ENCODE measurements at regions not wholly inside any gene's neighbourhood (a gene's known extent, or its start where the extent isn't known, plus 50 kb on each side); places are given as distances from the start of the nearest gene placed in this dataset.

DNA sequence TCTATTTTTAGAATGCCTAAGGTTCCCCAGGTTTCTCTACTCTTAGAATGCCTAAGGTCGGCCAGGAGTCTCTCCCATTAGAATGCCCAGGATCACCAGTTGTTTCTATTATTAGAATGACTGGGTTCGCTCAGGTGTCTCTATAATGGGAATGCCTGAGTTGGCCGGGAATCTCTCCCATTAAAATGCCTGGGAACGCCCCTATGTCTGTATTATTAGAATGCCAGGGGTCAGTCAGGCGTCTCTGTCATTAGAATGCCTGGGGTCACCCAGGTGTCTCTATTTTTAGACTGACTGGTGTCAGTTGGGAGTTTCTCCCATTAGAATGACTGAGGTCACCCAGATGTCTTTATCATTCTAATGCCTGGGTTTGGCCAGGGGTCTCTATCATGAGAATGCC, 2252.5 kb downstream of the TP53TG3F start:
- Mint-ChIP-seq H3K9me3 (peaks cover 21% of the 10 kb centered on the region), H3K27me3 (no peaks in the 10 kb centered on the region), H3K4me3 (no peak overlapping the region), H3K36me3 (ENCODE audit: low read depth) (no peaks in the 10 kb centered on the region), H3K4me1 (ENCODE audit: low read depth) (no peaks in the 10 kb centered on the region), H3K27ac (no peak overlapping the region)

GRCh38 chr16:35713762-35714650, 2254.6 kb downstream of the TP53TG3F start:
- H3K4me3 Mint-ChIP-seq: no peak overlapping the region
- H3K36me3 Mint-ChIP-seq (ENCODE audit: low read depth): no peaks in the 10 kb centered on the region
- no peak overlapping the region for H3K27ac Mint-ChIP-seq
- no peaks in the 10 kb centered on the region for H3K4me1 Mint-ChIP-seq (ENCODE audit: low read depth)
- no peaks in the 10 kb centered on the region for H3K27me3 Mint-ChIP-seq
- H3K9me3 Mint-ChIP-seq: peaks cover 24% of the 10 kb centered on the region

GRCh38 chr16:35714665-35715064, 2255.3 kb downstream of the TP53TG3F start:
- Mint-ChIP-seq H3K36me3 (ENCODE audit: low read depth) (no peaks in the 10 kb centered on the region), H3K9me3 (peaks cover 25% of the 10 kb centered on the region)

DNA sequence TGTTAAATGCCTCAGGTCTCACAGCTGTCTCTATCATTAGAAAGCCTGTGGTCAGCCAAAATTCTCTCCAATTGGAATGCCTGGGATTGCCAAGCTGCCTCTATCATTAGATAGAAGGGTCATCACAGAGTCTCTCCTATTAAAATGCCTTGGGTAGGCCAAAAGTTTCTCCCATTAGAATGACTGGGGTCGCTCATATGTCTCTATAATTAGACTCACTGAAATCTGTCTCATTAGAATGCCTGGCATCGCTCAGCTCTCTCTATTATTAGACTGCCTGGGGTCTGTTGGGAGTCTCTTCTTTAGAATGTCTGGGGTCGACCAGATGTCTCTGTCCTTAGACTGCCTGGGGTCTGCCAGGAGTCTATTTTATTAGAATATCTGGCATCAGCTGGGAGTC, 2265.1 kb downstream of the TP53TG3F start:
- Mint-ChIP-seq H3K36me3 (ENCODE audit: low read depth) (no peaks in the 10 kb centered on the region), H3K9me3 (peaks cover 39% of the 10 kb centered on the region), H3K27ac (no peak overlapping the region), H3K4me1 (ENCODE audit: low read depth) (no peaks in the 10 kb centered on the region), H3K27me3 (no peaks in the 10 kb centered on the region), H3K4me3 (no peak overlapping the region)

More at GRCh38 chr16:35714665-35715064, 2255.3 kb downstream of the TP53TG3F start:
- H3K4me1 Mint-ChIP-seq (ENCODE audit: low read depth): no peaks in the 10 kb centered on the region
- no peak overlapping the region for H3K27ac Mint-ChIP-seq
- no peak overlapping the region for H3K4me3 Mint-ChIP-seq
- no peaks in the 10 kb centered on the region for H3K27me3 Mint-ChIP-seq

GRCh38 chr16:35725949-35726348, 2266.5 kb downstream of the TP53TG3F start:
- H3K36me3 Mint-ChIP-seq (ENCODE audit: low read depth): no peaks in the 10 kb centered on the region
- no peaks in the 10 kb centered on the region for H3K27me3 Mint-ChIP-seq
- peaks cover 48% of the 10 kb centered on the region for H3K9me3 Mint-ChIP-seq
- no peak overlapping the region for H3K27ac Mint-ChIP-seq
- no peaks in the 10 kb centered on the region for H3K4me1 Mint-ChIP-seq (ENCODE audit: low read depth)
- H3K4me3 Mint-ChIP-seq: no peak overlapping the region

DNA sequence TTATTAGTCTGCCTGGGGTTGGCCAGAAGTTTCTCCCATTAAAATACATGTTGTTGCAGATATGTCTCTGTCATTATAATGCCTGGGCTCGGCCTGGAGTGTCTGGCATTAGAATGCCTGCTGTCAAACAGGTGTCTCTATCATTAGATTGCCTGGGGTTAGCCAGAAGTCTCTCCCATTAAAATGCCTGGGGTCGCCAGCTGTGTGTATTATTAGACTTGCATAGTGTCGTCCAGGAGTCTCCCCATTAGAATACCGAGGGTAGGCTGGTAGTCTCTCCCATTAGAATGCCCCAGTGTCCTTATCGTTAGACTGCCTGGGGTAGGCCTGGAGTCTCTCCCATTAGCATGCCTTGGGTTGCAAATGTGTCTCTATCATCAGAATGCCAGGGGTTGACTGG, 2270.8 kb downstream of the TP53TG3F start:
- H3K27ac Mint-ChIP-seq: no peak overlapping the region
- H3K36me3 Mint-ChIP-seq (ENCODE audit: low read depth): no peaks in the 10 kb centered on the region
- H3K4me3 Mint-ChIP-seq: no peak overlapping the region
- no peaks in the 10 kb centered on the region for H3K27me3 Mint-ChIP-seq
- no peaks in the 10 kb centered on the region for H3K4me1 Mint-ChIP-seq (ENCODE audit: low read depth)
- H3K9me3 Mint-ChIP-seq: peaks cover 52% of the 10 kb centered on the region

- Mint-ChIP-seq H3K36me3 (ENCODE audit: low read depth) (no peaks in the 10 kb centered on the region), H3K4me3 (no peak overlapping the region), H3K27ac (no peak overlapping the region), H3K4me1 (ENCODE audit: low read depth) (no peaks in the 10 kb centered on the region), H3K27me3 (no peaks in the 10 kb centered on the region), H3K9me3 (peaks cover 54% of the 10 kb centered on the region)
Measured at GRCh38 chr16:35731341-35732040, 2272.1 kb downstream of the TP53TG3F start.

- H3K9me3 Mint-ChIP-seq: peaks cover 55% of the 10 kb centered on the region
- no peak overlapping the region for H3K27ac Mint-ChIP-seq
- H3K4me3 Mint-ChIP-seq: no peak overlapping the region
- H3K27me3 Mint-ChIP-seq: no peaks in the 10 kb centered on the region
- H3K36me3 Mint-ChIP-seq (ENCODE audit: low read depth): no peaks in the 10 kb centered on the region
- no peaks in the 10 kb centered on the region for H3K4me1 Mint-ChIP-seq (ENCODE audit: low read depth)
Measured at GRCh38 chr16:35732046-35732810, 2272.8 kb downstream of the TP53TG3F start.

- H3K4me1 Mint-ChIP-seq (ENCODE audit: low read depth): no peaks in the 10 kb centered on the region
- no peaks in the 10 kb centered on the region for H3K36me3 Mint-ChIP-seq (ENCODE audit: low read depth)
- H3K9me3 Mint-ChIP-seq: peaks cover 51% of the 10 kb centered on the region
- H3K27me3 Mint-ChIP-seq: no peaks in the 10 kb centered on the region
- H3K4me3 Mint-ChIP-seq: no peak overlapping the region
- H3K27ac Mint-ChIP-seq: no peak overlapping the region
Measured at GRCh38 chr16:35733278-35733965, 2274.0 kb downstream of the TP53TG3F start.

DNA sequence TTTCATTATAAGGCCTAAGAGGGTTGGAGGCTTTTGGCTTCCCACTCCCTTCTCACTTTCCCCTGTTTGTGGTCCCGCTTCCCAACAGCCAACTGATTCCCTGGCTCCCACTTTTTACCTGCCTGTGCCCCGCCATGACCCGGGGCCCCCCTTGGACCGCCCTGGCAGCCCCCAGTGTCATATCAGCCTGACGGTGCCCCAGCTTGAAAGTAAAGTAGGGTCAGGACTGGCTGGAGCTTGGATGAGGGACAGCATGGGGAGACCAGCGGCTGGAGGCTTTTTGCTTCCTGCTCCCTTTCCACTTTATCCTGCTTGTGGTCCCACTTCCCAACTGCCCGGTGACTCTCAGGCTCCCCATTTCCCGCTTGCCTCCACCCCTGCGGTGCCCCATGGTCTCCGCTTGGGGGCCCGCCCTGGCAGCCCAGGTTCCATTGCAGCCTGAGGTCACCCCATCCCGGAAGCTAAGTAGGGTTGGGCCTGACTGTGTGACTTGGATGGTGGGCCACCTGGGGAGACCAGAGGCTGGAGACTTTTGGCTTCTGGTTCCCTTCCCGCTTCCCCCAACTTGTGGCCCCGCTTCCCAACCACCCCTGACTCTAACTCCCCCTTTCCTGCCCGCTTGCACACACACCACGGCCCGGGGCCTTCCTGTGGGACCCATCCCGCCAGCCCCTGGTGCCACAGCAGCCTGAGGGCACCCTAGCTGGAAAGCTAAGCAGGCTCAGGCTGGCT, 2274.7 kb downstream of the TP53TG3F start:
- H3K4me3 Mint-ChIP-seq: no peak overlapping the region
- no peak overlapping the region for H3K27ac Mint-ChIP-seq
- H3K27me3 Mint-ChIP-seq: no peaks in the 10 kb centered on the region
- peaks cover 51% of the 10 kb centered on the region for H3K9me3 Mint-ChIP-seq
- H3K4me1 Mint-ChIP-seq (ENCODE audit: low read depth): no peaks in the 10 kb centered on the region
- no peaks in the 10 kb centered on the region for H3K36me3 Mint-ChIP-seq (ENCODE audit: low read depth)

DNA sequence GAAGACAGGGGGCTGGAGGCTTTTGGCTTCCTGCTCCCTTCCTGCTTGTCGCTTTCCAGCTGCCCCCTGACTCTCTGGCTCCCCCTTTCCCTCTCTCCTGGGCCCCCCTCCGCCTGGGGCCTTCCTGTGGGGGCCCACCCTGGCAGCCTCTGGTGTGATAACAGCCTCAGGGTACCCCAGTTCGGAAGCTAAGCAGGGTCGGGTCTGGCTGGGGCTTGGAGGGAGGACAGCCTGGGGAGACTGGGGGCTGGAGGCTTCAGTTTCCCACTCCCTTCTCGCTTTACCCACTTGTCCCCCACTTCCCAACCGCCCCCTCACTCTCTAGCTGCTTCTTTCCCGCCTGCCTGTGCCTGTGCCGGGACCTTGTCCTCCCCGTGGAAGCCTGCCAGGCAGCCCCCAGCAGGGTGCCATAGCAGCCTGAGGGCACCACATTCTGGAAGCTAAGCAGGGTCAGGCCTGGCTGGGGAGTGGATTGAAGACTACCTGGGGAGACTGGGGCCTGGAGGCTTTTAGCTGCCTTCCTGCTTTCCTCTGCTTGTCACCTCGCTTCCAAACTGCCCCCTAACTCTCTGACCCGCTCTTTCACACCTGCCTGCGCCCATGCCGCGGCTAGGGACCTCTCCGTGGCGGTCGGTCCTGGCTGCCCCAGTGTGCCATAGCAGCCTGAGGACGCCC, 2275.5 kb downstream of the TP53TG3F start:
- Mint-ChIP-seq H3K4me1 (ENCODE audit: low read depth) (no peaks in the 10 kb centered on the region), H3K4me3 (no peak overlapping the region), H3K9me3 (peaks cover 55% of the 10 kb centered on the region), H3K27me3 (no peaks in the 10 kb centered on the region), H3K27ac (no peak overlapping the region), H3K36me3 (ENCODE audit: low read depth) (no peaks in the 10 kb centered on the region)

GRCh38 chr16:35735403-35736251, 2276.2 kb downstream of the TP53TG3F start:
- no peaks in the 10 kb centered on the region for H3K4me1 Mint-ChIP-seq (ENCODE audit: low read depth)
- no peaks in the 10 kb centered on the region for H3K27me3 Mint-ChIP-seq
- peaks cover 57% of the 10 kb centered on the region for H3K9me3 Mint-ChIP-seq
- H3K27ac Mint-ChIP-seq: no peak overlapping the region
- no peaks in the 10 kb centered on the region for H3K36me3 Mint-ChIP-seq (ENCODE audit: low read depth)
- no peak overlapping the region for H3K4me3 Mint-ChIP-seq

DNA sequence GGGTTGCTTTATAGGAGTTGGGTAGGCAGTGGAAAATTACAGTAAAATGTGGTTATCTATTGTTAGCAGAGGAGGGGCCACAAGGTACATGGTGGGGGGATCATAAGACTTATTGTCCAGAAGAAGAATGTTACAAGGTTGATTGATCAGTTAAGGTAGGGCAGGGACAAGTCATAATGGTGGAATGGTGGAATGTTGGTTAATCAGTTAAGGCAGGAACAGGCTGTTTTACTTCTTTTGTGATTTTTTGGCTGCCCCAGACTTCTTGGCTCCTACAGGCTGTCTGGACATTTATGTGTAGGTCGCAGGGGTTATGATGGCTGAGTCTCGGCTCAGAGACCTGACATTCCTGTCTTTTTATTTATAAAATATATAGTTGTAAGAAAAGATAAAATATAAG, 2277.1 kb downstream of the TP53TG3F start:
- no peaks in the 10 kb centered on the region for H3K27me3 Mint-ChIP-seq
- H3K27ac Mint-ChIP-seq: no peak overlapping the region
- no peaks in the 10 kb centered on the region for H3K4me1 Mint-ChIP-seq (ENCODE audit: low read depth)
- no peak overlapping the region for H3K4me3 Mint-ChIP-seq
- H3K36me3 Mint-ChIP-seq (ENCODE audit: low read depth): no peaks in the 10 kb centered on the region
- H3K9me3 Mint-ChIP-seq: peaks cover 57% of the 10 kb centered on the region

Measured in stimulated activated naive CD8-positive, alpha-beta T cell treated with anti-CD3 and anti-CD28 coated beads, Interleukin-15, Interleukin-2, amounts not matched to agents 100 ng/mL and 50 ng/mL, for 24 hours (primary cell).